Spleen (tissue), 7 donors: ENCODE measurements at regions not wholly inside any gene's neighbourhood (a gene's known extent, or its start where the extent isn't known, plus 50 kb on each side); places are given as distances from the start of the nearest gene placed in this dataset.

ENCODE experiments used
- CTCF ChIP-seq, 11 experiments: fragments of 200-600 bp in 7 of 11; fragments of 450-650 bp in 4 of 11; sonication (generic) in 4 of 11; IDR thresholded peaks in 8 of 11; conservative IDR thresholded peaks in 3 of 11; 1 replicate in 7 of 11; 2 replicates in 4 of 11; pipeline versions ENCODE4 v1.4.0 to v1.8.0; 2016 to 2021; ENCODE audit warnings: antibody characterized with exemption in 11 of 11, inconsistent platforms in 4 of 11, mild to moderate bottlenecking in 1 of 11
- POLR2A ChIP-seq, 3 donors: fragments of 450-650 bp; IDR thresholded peaks; one replicate each; pipeline ENCODE4 v1.5.1; 2017; ENCODE audit warnings: antibody characterized with exemption in 3 of 3, mild to moderate bottlenecking in 1 of 3
- POLR2AphosphoS5 ChIP-seq, 3 donors: sonication (generic); formaldehyde crosslinking; IDR thresholded peaks; one replicate each; pipeline ENCODE4 v1.5.1; 2017; ENCODE audit warnings: antibody characterized with exemption in 3 of 3
- donor health status: DM: no; HTN: no; CAD: no; lungs with moderate emphysema.
- donor health status: DM: no; HTN: no; CAD: no.
- donor health status: DM: no; HTN: no; CAD: no.

DNA sequence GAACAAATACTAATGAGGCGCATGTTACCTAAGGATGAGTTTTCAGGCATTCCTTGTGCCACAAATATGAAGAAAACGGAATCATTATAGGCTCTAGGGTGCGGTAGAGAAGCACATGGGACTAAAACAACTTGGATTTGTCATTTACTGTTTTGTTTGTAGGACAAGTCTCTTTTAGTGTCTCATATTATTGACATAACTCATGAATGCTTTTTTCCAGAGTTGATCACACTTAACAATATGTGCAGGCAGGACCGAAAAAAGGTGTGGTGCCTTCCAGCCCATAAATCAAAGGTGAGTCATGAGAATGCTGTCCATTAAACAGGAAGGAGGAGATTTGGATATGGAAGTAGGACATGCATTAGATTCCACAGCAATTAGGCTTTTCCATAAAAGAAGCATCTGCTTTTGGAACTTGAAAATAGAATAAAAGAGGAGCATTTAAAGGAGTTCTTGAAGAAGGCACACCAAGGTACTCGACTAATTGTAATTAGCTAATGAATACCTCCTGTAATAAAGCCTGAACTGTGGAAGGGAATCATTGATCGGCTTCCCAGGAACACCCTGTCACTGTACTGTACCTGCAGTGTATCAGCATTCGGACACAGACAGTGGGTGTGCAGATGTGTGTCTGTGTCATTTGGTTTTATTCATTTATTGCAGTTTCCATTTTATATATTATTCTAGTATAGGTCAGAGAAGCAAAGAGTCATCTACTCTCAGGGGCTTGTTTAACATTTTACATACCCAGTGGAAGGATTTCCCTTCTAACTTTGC, 119.7 kb upstream of the KLF14 start:
- TF ChIP-seq CTCF (IDR thresholded peaks at IDR 0.05 in 8 of 11, conservative IDR thresholded peaks at IDR 0.05 in 3 of 11) = no peak
- TF ChIP-seq POLR2AphosphoS5 (IDR thresholded peaks at IDR 0.05) = no peak
- no peak for TF ChIP-seq POLR2A (IDR thresholded peaks at IDR 0.05)
